Chondrocyte (in vitro differentiated cells): ENCODE measurements at regions not wholly inside any gene's neighbourhood (a gene's known extent, or its start where the extent isn't known, plus 50 kb on each side); places are given as distances from the start of the nearest gene placed in this dataset.

Experiments
- DNase-seq: peaks from one replicate; pipeline ENCODE4 v3.0.0; 2021; ENCODE audit warnings: mixed read lengths, low spot score
- H3K27ac Mint-ChIP-seq: one replicate; pipeline ENCODE4 v1.8.0; 2021; ENCODE audit warnings: mild to moderate bottlenecking, moderate library complexity, mixed read lengths; ENCODE audit not compliant: unreplicated experiment
- H3K27me3 Mint-ChIP-seq: 2 replicates; pipeline ENCODE4 v1.8.0; 2021; ENCODE audit warnings: low read depth, mixed read lengths
- H3K36me3 Mint-ChIP-seq: 2 replicates; pipeline ENCODE4 v1.8.0; 2021; ENCODE audit warnings: low read depth, mixed read lengths
- H3K4me1 Mint-ChIP-seq: 2 replicates; pipeline ENCODE4 v1.8.0; 2021; ENCODE audit warnings: low read depth, mild to moderate bottlenecking, mixed read lengths
- H3K4me3 Mint-ChIP-seq: one replicate; pipeline ENCODE4 v1.8.0; 2021; ENCODE audit warnings: mild to moderate bottlenecking, moderate library complexity, mixed read lengths; ENCODE audit not compliant: unreplicated experiment
- H3K9me3 Mint-ChIP-seq: 2 replicates; pipeline ENCODE4 v1.8.0; 2021; ENCODE audit warnings: low read depth, mixed read lengths
- TF ChIP-seq, protein P1 (sequence below): fragments of 200-600 bp; sonication (generic); IDR thresholded peaks from 2 replicates; pipeline ENCODE4 v1.5.0; 2021; ENCODE audit warnings: antibody characterized with exemption, mild to moderate bottlenecking, moderate library complexity

- no peaks in the 10 kb centered on the region for H3K36me3 Mint-ChIP-seq
- no peaks in the 10 kb centered on the region for H3K4me1 Mint-ChIP-seq
- H3K4me3 Mint-ChIP-seq = no peak overlapping the region
- no peaks in the 10 kb centered on the region for H3K9me3 Mint-ChIP-seq
- H3K27me3 Mint-ChIP-seq = peaks cover 2% of the 10 kb centered on the region
- H3K27ac Mint-ChIP-seq = no peak overlapping the region
- TF ChIP-seq, protein P1, sequence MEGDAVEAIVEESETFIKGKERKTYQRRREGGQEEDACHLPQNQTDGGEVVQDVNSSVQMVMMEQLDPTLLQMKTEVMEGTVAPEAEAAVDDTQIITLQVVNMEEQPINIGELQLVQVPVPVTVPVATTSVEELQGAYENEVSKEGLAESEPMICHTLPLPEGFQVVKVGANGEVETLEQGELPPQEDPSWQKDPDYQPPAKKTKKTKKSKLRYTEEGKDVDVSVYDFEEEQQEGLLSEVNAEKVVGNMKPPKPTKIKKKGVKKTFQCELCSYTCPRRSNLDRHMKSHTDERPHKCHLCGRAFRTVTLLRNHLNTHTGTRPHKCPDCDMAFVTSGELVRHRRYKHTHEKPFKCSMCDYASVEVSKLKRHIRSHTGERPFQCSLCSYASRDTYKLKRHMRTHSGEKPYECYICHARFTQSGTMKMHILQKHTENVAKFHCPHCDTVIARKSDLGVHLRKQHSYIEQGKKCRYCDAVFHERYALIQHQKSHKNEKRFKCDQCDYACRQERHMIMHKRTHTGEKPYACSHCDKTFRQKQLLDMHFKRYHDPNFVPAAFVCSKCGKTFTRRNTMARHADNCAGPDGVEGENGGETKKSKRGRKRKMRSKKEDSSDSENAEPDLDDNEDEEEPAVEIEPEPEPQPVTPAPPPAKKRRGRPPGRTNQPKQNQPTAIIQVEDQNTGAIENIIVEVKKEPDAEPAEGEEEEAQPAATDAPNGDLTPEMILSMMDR = no peak
- no peak for DNase-seq
These were observed 476.9 kb upstream of the NWD2 start for GRCh38 chr4:36767596-36767995.

- Mint-ChIP-seq H3K9me3 (no peaks in the 10 kb centered on the region), H3K27me3 (no peaks in the 10 kb centered on the region), H3K4me1 (no peaks in the 10 kb centered on the region), H3K36me3 (no peaks in the 10 kb centered on the region), H3K4me3 (no peak overlapping the region), H3K27ac (no peak overlapping the region)
- TF ChIP-seq, protein P1 = no peak
- no peak for DNase-seq
These were observed 473.0 kb upstream of the NWD2 start for GRCh38 chr4:36771411-36772153.

- TF ChIP-seq, protein P1 = no peak
- Mint-ChIP-seq H3K27me3 (no peaks in the 10 kb centered on the region), H3K4me1 (no peaks in the 10 kb centered on the region), H3K36me3 (no peaks in the 10 kb centered on the region), H3K9me3 (no peaks in the 10 kb centered on the region), H3K4me3 (no peak overlapping the region), H3K27ac (no peak overlapping the region)
- DNase-seq = no peak
These were observed 472.4 kb upstream of the NWD2 start for GRCh38 chr4:36772154-36772516.

DNA sequence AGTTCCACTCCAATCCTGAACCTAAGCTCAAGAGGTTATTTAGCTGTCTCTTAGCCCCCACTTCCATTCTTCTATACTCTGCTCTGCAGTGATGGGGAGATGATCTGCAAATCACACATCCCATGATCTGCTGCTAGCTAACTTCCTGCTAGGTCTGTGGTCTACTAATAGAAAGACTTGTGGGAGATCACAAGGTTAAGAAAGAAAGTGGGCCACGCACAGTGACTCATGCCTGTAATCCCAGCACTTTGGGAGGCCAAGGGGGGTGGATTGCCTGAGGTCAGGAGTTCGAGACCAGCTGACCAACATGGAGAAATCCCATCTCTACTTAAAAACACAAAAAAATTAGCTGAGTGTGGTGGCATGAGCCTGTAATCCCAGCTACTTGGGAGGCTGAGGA, 471.1 kb upstream of the NWD2 start:
- Mint-ChIP-seq H3K4me3 (no peak overlapping the region), H3K9me3 (no peaks in the 10 kb centered on the region), H3K27ac (no peak overlapping the region), H3K27me3 (no peaks in the 10 kb centered on the region), H3K36me3 (no peaks in the 10 kb centered on the region), H3K4me1 (no peaks in the 10 kb centered on the region)
- TF ChIP-seq, protein P1 = no peak
- DNase-seq = no peak

DNA sequence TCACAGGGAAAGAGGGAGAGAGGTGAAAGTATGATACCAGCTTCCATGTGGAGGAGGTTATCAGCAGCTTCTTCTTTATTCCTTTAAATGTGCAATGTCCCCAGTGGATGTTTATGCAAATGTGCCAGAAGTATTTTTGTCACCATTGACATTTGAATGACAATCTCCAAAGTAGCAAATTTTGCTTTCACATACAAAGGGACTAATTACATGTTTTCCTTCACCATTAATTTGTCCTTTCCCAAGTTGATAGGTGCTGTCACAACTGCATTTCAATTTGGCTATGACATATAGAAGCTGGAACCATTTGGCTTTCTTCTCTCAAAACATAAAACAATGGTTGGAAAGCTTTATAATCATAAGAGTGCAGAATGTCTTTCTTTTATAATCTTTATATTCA, 469.0 kb upstream of the NWD2 start:
- H3K4me3 Mint-ChIP-seq = no peak overlapping the region
- no peaks in the 10 kb centered on the region for H3K36me3 Mint-ChIP-seq
- no peak for DNase-seq
- H3K9me3 Mint-ChIP-seq = peaks cover 4% of the 10 kb centered on the region
- TF ChIP-seq, protein P1 = no peak
- H3K4me1 Mint-ChIP-seq = no peaks in the 10 kb centered on the region
- no peaks in the 10 kb centered on the region for H3K27me3 Mint-ChIP-seq
- H3K27ac Mint-ChIP-seq = no peak overlapping the region
